ENCODE measurements at regions not wholly inside any gene's neighbourhood (a gene's known extent, or its start where the extent isn't known, plus 50 kb on each side); places are given as distances from the start of the nearest gene placed in this dataset.

DNA sequence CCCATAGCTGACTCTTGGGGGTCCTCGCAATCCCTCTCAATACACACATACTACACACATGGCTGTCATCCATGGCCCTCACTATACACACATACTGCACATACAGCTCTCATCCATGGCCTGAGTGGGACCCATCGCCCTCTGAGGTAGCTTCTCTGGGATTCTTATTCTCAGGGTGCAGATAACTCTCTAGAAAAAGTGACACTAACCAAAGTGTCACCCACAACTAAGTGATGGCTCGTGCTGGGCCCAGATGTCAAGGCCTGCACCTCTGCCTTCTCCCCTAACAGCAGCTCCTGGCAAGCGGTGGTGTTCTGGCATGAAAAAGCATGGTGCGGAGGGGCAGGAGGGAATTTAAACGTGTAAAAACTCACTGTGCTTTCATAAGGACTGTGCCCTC, 62.7 kb upstream of the ZPBP start:
- CTCF ChIA-PET: no interaction called here
- no peak overlapping the region for H3K18ac ChIP-seq (ENCODE audit: low read depth, low read length)
- no peaks in the 10 kb centered on the region for H3K27me3 ChIP-seq (ENCODE audit: control insufficient read depth, insufficient read depth, low read length)
- no peaks in the 10 kb centered on the region for H4K20me1 ChIP-seq (ENCODE audit: insufficient read depth, low read length)
- no peaks in the 10 kb centered on the region for H3K9me1 ChIP-seq (ENCODE audit: insufficient read depth, low read length)
- no peak overlapping the region for H3K14ac ChIP-seq (replicated peaks; ENCODE audit: low read depth, low read length)
- H4K5ac ChIP-seq (ENCODE audit: low read depth, low read length): no peak overlapping the region
- H4K91ac ChIP-seq (ENCODE audit: insufficient read depth, low read depth, low read length): no peak overlapping the region
- POLR2A ChIA-PET (ENCODE audit: unreplicated experiment): no interaction called here
- no peak overlapping the region for H2AK9ac ChIP-seq (replicated peaks; ENCODE audit: low read depth, low read length, poor library complexity)
- dilution Hi-C loops (cut with HindIII; ENCODE audit: low sequenced_read_pairs, unreplicated experiment): no loop called here
- no peak overlapping the region for H3K27ac ChIP-seq (ENCODE audit: insufficient read depth, low read length)
- intact Hi-C loops (cut with micrococcal nuclease): no loop called here
- no peak overlapping the region for H2BK20ac ChIP-seq (ENCODE audit: low read depth, low read length)
- H3K79me1 ChIP-seq (ENCODE audit: low read depth in 1 of 2, low read length in 2 of 2): no peaks in the 10 kb centered on the region
- no peak for DNase-seq
- no peak overlapping the region for H3K9ac ChIP-seq (ENCODE audit: low read depth, low read length)
- H2AFZ ChIP-seq (replicated peaks; ENCODE audit: low read length, poor library complexity): no peak overlapping the region
- no peak overlapping the region for H3K4me2 ChIP-seq (ENCODE audit: low read depth, low read length)
- no peak overlapping the region for H3K4me3 ChIP-seq (ENCODE audit: insufficient read depth, low read depth, low read length)
- no peaks in the 10 kb centered on the region for H3K36me3 ChIP-seq (ENCODE audit: control insufficient read depth, insufficient read depth, low read length)
- H3K23ac ChIP-seq (ENCODE audit: low read depth, low read length): no peak overlapping the region
- WGBS, 2 experiments (ENCODE audit: extremely low coverage in 2 of 2, insufficient read length in 1 of 2): no CpG with 5 or more reads among the region's 6 CpGs
- no peak overlapping the region for H4K8ac ChIP-seq (ENCODE audit: low read depth in 2 of 2, low read length in 2 of 2)
- no peaks in the 10 kb centered on the region for H3K4me1 ChIP-seq (ENCODE audit: control insufficient read depth, insufficient read depth, low read length)
- no peak overlapping the region for H2BK120ac ChIP-seq (ENCODE audit: low read depth, low read length)
- no peaks in the 10 kb centered on the region for H3K9me3 ChIP-seq (ENCODE audit: control insufficient read depth, insufficient read depth, low read length)
- H3K4ac ChIP-seq (ENCODE audit: low read depth, low read length): no peak overlapping the region
- no peak overlapping the region for H3K56ac ChIP-seq (ENCODE audit: extremely low read depth, insufficient read depth, low read length)
- no peak overlapping the region for H2BK5ac ChIP-seq (ENCODE audit: low read depth, low read length, poor library complexity, severe bottlenecking)
- no TSS peak for BruUV-seq (replicated peaks)
- no peak overlapping the region for H2BK15ac ChIP-seq (ENCODE audit: low read depth, low read length)
- no peak for ATAC-seq (ENCODE audit: low read depth)
- in situ Hi-C loops (cut with MboI; ENCODE audit: low sequenced_read_pairs): no loop called here
- no peak overlapping the region for H2AK5ac ChIP-seq (ENCODE audit: low read depth, low read length)
- no peak for TF ChIP-seq RFX5 (IDR thresholded peaks at IDR 0.05; ENCODE audit: low read depth, low read length)
- no peak for TF ChIP-seq MAZ (IDR thresholded peaks at IDR 0.05; ENCODE audit: borderline replicate concordance, low read depth, low read length)
- TF ChIP-seq BHLHE40 (IDR thresholded peaks at IDR 0.05; ENCODE audit: low read depth, low read length): no peak
- no peak for TF ChIP-seq NFE2L2 (IDR thresholded peaks at IDR 0.05; ENCODE audit: low read depth, low read length)
- TF ChIP-seq RAD21 (IDR thresholded peaks at IDR 0.05; ENCODE audit: low read length): no peak
- TF ChIP-seq SMC3 (IDR thresholded peaks at IDR 0.05; ENCODE audit: low read depth, low read length): no peak
- no peak for TF ChIP-seq MXI1 (IDR thresholded peaks at IDR 0.05; ENCODE audit: borderline replicate concordance, low read depth, low read length)
- TF ChIP-seq RCOR1 (IDR thresholded peaks at IDR 0.05; ENCODE audit: insufficient replicate concordance, low read length): no peak
- TF ChIP-seq USF2 (IDR thresholded peaks at IDR 0.05; ENCODE audit: low read depth, low read length): no peak
- no peak for TF ChIP-seq FOS (IDR thresholded peaks at IDR 0.05; ENCODE audit: low read depth, low read length)
- no peak for TF ChIP-seq CEBPB (IDR thresholded peaks at IDR 0.05; ENCODE audit: low read depth, low read length)
- TF ChIP-seq CHD1 (IDR thresholded peaks at IDR 0.05; ENCODE audit: low read depth, low read length): no peak
- TF ChIP-seq MAFK (IDR thresholded peaks at IDR 0.05; ENCODE audit: low read depth, low read length): no peak
- TF ChIP-seq, protein P1, sequence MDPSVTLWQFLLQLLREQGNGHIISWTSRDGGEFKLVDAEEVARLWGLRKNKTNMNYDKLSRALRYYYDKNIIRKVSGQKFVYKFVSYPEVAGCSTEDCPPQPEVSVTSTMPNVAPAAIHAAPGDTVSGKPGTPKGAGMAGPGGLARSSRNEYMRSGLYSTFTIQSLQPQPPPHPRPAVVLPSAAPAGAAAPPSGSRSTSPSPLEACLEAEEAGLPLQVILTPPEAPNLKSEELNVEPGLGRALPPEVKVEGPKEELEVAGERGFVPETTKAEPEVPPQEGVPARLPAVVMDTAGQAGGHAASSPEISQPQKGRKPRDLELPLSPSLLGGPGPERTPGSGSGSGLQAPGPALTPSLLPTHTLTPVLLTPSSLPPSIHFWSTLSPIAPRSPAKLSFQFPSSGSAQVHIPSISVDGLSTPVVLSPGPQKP (IDR thresholded peaks at IDR 0.05; ENCODE audit: borderline replicate concordance, low read depth, low read length): no peak
- no peak for TF ChIP-seq CTCF (conservative IDR thresholded peaks at IDR 0.05; ENCODE audit: low read depth, low read length)
